Colonic mucosa (tissue), 4 donors: ENCODE measurements at regions not wholly inside any gene's neighbourhood (a gene's known extent, or its start where the extent isn't known, plus 50 kb on each side); places are given as distances from the start of the nearest gene placed in this dataset.
A peak's percentile ranks its signal among the peaks of the same experiment; 100 is the strongest.

Experiments used
- DNase-seq: peaks from one replicate; pipeline ENCODE4 v3.0.0-alpha.2; 2020
- H3K27ac ChIP-seq: fragments of 200-600 bp; one replicate; pipeline ENCODE4 v1.8.0; 2021
- H3K27me3 ChIP-seq: fragments of 200-600 bp; one replicate; pipeline ENCODE4 v1.8.0; 2021
- H3K36me3 ChIP-seq: fragments of 200-600 bp; one replicate; pipeline ENCODE4 v1.8.0; 2021
- H3K4me1 ChIP-seq: fragments of 200-600 bp; one replicate; pipeline ENCODE4 v1.8.0; 2021; ENCODE audit warnings: mild to moderate bottlenecking
- H3K4me3 ChIP-seq: fragments of 200-600 bp; one replicate; pipeline ENCODE4 v1.8.0; 2021
- H3K9ac ChIP-seq, 2 donors: one replicate each; pipeline ENCODE4 v1.7.0; 2013; ENCODE audit warnings: control low read depth in 2 of 2, low read depth in 2 of 2, low read length in 2 of 2
- H3K9me3 ChIP-seq: fragments of 200-600 bp; one replicate; pipeline ENCODE4 v1.8.0; 2021
- CTCF ChIP-seq: fragments of 200-600 bp; IDR thresholded peaks from one replicate; pipeline ENCODE4 v1.8.0; 2022; ENCODE audit warnings: antibody characterized with exemption, mild to moderate bottlenecking
- intact Hi-C: fragments of 100-400 bp; cut with DNase I; formaldehyde crosslinking; loops from one replicate; pipeline ENCODE4 v1.14.1; 2022
- donor health status: healthy.
- donor health status: DM: no; HTN: no; CAD: no.
- donor health status: DM: no; HTN: no; CAD: no.

GRCh38 chrX:10818651-10819050 is 198.3 kb upstream of the MID1 start:
- Histone ChIP-seq H3K4me1 (no peaks in the 10 kb centered on the region), H3K27ac (no peak overlapping the region), H3K36me3 (no peaks in the 10 kb centered on the region), H3K9me3 (no peaks in the 10 kb centered on the region), H3K27me3 (no peaks in the 10 kb centered on the region), H3K4me3 (no peak overlapping the region), H3K9ac (no peak overlapping the region)
- intact Hi-C loops, result no loop called here
- DNase-seq, result no peak
- TF ChIP-seq CTCF, result no peak

- intact Hi-C loops, result no loop called here
- DNase-seq, result no peak
These were observed 199.6 kb upstream of the MID1 start for GRCh38 chrX:10819973-10820372.

GRCh38 chrX:10821293-10821692 is 200.9 kb upstream of the MID1 start:
- Histone ChIP-seq H3K4me3 (no peak overlapping the region), H3K27ac (no peak overlapping the region), H3K9me3 (no peaks in the 10 kb centered on the region), H3K9ac (no peak overlapping the region), H3K36me3 (no peaks in the 10 kb centered on the region), H3K27me3 (no peaks in the 10 kb centered on the region), H3K4me1 (no peaks in the 10 kb centered on the region)
- no peak for TF ChIP-seq CTCF
- intact Hi-C loops, result no loop called here
- no peak for DNase-seq

More at GRCh38 chrX:10819973-10820372, 199.6 kb upstream of the MID1 start:
- no peaks in the 10 kb centered on the region for H3K27me3 ChIP-seq
- no peak for TF ChIP-seq CTCF
- no peak overlapping the region for H3K27ac ChIP-seq
- H3K4me1 ChIP-seq, result no peaks in the 10 kb centered on the region
- H3K9ac ChIP-seq, result no peak overlapping the region
- H3K36me3 ChIP-seq, result no peaks in the 10 kb centered on the region
- no peaks in the 10 kb centered on the region for H3K9me3 ChIP-seq
- H3K4me3 ChIP-seq, result no peak overlapping the region

- H3K27ac ChIP-seq, result no peak overlapping the region
- H3K9me3 ChIP-seq, result no peaks in the 10 kb centered on the region
- no peaks in the 10 kb centered on the region for H3K27me3 ChIP-seq
- H3K9ac ChIP-seq, result no peak overlapping the region
- no peaks in the 10 kb centered on the region for H3K4me1 ChIP-seq
- no peak overlapping the region for H3K4me3 ChIP-seq
- no peaks in the 10 kb centered on the region for H3K36me3 ChIP-seq
- no peak for DNase-seq
- intact Hi-C loops, result no loop called here
- TF ChIP-seq CTCF, result no peak
These were observed 207.7 kb upstream of the MID1 start for GRCh38 chrX:10828036-10828435.

- intact Hi-C loops, result no loop called here
- DNase-seq, result peak; percentile 36
- H3K4me3 ChIP-seq, result no peak overlapping the region
- H3K27ac ChIP-seq, result no peak overlapping the region
- no peaks in the 10 kb centered on the region for H3K36me3 ChIP-seq
- no peaks in the 10 kb centered on the region for H3K27me3 ChIP-seq
- H3K4me1 ChIP-seq, result no peaks in the 10 kb centered on the region
- TF ChIP-seq CTCF, result no peak
- no peak overlapping the region for H3K9ac ChIP-seq
- H3K9me3 ChIP-seq, result no peaks in the 10 kb centered on the region
These were observed 208.3 kb upstream of the MID1 start for GRCh38 chrX:10828640-10829039.
